G401.6 (cell line): ENCODE measurements at regions not wholly inside any gene's neighbourhood (a gene's known extent, or its start where the extent isn't known, plus 50 kb on each side); places are given as distances from the start of the nearest gene placed in this dataset.
A peak's percentile ranks its signal among the peaks of the same experiment; 100 is the strongest.

Experiments
- FAIRE-seq: peaks from 2 replicates; lab custom pipeline; 2012; peaks lifted over from hg19 to GRCh38; lab: Jason Lieb, UNC

DNA sequence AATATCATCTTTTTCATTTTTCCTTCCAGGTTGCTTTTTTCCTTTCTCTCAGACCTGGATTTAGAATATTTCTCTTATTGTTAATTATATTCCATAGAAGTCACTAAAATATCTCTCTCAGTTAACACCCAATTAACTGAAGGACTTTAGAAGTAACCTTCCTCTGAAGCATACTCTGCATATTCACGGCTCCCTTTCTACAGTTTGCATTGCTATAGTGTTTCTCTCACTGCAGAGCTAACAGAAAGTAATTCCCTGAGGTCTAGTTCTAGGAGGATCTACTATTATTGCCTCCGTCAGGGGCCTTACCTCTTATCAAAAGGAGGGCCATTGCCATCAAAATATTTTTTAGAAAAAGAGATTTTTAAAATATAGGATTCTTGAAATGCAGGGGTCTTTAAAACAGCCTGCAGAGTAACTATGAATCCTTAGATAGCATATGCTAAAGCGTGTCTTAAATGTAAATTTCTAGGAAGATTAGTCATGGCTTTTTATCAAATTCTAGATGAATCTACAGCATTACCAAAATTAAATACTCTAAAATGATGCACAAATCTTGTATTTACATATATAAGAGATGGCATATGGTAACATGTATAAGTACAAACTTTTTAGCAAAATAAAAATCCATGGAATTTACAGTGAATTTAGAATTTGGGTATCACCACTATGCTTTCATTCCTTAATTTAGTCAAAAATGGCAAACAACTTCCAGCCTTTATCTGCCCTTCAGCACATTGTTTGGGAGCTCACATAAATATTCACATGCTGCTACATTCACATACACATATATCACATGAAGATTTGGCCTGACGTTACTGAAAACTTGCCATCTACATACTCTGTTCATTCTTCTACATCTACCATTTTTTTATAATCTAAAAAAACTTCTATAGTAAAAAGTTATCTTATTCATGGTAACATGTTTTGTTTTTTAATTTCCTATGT is 696.8 kb downstream of the OTOL1 start:
- no peak for FAIRE-seq

DNA sequence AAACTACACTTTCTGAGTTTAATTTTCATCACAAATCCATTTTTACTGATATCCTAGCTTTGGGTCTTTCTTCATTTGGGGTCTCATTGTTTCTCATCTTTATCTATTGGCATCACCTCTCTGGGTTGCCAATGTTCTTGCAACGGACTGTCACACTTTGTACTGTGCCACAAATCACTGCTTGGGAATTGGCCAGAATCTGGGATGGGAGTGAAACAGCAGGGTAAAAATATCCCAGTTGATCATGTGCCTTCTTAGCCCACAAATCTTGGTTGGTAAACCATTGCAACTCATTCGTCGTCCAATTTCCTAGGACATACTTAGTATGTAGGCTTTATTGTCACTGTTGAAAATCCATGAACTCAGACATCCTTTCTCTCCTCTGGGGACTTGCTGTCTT is 698.5 kb downstream of the OTOL1 start:
- no peak for FAIRE-seq

DNA sequence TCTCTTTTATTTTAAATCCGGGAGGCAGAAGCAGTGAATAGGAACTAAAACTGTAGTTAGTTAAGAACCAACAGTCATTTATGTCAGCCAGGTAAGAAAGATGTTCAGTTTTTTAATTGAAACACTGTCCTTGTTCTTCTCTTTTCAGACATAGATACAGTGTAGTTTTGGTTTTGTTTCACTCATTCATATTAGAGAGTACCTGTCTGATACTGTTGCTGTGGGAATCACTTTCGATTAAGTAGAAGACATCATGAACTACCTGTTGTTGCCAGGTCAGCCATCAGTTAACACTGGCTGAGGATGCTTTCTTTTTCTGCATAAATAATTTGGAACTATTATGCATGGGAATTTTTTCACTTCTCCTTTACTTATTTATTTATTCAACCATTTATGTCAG is 700.4 kb downstream of the OTOL1 start:
- FAIRE-seq = no peak

DNA sequence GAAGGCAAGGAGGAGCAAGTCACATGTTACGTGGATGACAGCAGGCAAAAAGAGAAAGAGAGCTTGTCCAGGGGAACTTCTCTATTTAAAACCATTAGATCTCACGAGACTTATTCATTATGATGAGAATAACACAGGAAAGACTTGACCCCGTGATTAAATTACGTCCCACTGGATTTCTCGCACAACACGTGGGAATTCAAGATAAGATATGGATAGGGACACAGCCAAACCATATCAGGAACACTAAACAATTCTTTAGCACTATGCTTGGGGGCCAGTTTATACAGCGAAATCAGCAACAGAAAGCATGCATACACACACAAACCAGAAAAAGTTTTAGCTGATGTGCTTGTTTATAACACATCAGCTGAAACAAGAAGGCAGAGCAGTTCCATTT is 704.2 kb downstream of the OTOL1 start:
- FAIRE-seq = no peak

DNA sequence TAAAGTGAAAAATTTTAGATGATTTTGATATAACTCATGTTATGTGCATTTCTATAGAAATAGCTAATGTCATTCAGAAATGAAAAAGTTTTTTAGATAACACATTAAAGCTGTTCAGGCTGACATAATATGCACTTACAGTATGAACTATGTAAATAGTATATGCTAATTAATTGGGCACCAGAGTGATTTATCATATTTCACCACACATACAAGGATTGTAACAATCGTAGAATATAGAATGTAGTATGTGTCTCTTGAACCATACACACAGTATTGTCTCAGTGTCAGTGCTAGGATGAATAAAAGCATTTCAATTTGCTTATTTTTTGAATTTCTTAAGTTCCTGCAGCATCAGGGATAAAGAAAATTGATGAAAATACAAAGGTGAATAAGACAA is 710.0 kb downstream of the OTOL1 start:
- FAIRE-seq = no peak

DNA sequence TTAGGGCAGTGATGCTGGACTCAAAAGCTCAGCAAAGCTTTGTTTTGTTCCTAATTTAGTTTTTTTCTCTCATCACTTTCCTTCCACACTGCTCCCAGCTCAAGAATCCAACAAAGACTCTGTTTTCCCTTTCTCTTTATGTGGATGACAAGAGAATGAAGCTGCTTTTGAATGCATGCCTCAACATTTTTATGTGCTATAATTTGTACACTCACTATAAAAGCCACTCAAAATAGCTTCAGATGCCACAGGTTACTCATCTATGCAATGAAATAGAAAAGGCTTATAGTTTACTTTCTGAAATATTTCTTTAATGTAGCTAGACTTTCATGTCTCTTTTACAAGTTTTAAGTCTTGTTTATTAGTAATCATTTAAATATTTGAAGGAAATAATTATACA is 714.9 kb downstream of the OTOL1 start:
- no peak for FAIRE-seq

DNA sequence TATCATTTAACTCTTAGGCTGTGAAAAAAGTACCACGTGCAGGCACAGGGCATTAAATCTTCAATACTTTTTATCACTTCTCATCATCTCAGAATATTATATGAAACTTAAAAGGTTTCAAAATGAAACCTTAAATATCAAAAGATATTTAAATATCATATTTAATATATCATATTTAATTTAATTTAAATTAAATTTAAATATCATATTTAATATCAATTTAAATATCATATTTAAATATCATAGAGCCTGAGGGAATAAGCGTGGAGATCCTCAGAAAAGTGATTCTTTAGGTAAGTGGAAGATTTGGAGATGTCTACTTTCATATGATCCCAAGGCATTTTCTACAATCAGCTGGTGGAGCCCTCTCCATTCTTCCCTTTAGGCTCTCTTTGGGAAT is 716.6 kb downstream of the OTOL1 start:
- FAIRE-seq = peak; percentile 63

DNA sequence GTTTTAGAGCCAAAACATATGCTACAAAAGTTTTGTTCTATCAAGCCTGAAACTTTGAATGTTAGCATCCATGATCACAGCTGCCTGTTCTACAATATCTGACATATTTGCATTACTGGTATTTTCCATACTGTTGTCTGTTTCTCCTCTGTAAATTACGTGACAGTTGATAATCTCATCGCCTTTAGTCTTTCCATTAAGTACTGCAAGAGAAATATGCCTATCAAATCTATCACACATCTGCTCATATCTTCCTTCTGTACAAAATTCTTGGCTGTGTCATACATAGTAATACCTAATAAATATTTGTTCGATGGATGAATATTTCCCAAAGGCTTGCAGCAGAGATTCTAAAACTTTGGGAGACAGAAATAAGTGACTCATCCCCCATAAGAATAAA is 717.3 kb downstream of the OTOL1 start:
- FAIRE-seq = no peak

DNA sequence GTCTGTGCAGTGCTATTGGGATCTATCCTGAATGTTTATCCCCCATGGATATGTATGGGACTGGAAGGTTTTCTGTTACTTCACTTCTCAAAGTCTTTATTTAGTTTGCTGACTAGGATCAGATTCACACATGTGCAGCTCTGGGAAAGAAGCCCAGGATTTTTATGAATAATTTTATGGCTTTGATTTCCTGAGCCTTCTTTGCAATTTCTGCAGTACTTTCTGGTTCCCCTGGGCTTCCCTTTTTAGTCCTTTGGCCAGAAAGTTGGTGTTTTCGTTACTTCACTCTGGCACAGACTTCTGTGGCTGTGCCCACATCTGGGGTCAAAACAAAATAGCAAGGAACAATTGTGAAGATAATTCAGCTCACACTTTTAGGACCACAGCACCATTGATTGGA is 721.0 kb downstream of the OTOL1 start:
- no peak for FAIRE-seq

DNA sequence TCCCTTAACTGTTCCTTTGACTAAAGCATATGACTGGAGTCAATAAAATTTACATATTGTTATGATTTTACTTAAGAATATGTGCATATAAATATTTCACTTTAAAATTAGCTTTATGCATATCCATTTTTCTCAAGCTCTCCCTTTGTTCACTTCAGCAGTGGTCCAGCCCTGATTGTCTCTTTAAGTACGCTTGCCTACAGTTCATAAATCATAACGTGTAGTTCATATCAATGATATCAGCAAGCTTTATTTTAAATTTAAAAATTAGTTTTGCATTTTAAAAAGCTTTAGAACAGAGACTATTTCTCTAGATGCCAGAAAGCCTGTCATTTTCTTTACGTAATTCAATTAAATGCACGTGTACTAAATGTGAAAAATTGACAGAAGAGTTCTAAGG is 721.9 kb downstream of the OTOL1 start:
- FAIRE-seq = no peak

DNA sequence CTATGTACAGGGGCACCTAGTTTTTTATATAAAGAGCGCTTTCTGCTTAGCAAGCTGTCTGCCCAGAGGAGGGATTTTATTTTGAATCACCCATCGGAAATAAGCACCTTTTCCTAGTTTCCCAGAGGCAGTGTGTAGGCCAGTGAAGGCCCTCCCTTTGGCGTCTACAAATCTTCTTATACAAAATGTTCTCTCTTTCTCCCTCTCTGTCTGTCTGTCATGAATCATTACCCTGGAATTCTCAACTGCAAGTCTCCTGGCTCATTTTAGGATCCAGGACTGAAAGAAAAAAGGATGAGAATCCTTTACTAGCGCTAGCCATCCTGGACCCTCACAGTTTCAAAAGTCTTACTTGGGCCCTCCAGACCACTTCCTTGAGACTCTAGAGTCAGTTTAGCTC is 728.1 kb downstream of the OTOL1 start:
- no peak for FAIRE-seq

DNA sequence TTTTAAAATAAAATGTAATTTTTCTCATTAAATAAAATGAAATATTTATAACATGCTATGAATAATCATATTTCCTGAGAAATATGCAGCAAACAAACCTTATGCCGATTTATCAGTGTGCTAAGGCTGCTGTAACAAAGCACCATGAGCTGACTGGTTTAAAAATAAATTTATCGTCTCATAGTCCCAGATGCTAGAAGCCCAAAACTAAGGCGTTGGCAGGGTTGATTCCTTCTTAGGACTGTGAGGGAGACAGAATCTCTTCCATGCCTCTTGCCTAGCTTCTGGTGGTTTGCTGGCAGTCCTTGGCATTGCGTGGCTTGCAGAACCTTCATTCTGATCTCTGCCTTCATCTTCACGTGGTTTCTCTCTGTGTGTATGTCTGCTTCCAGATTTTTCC is 740.3 kb downstream of the OTOL1 start:
- no peak for FAIRE-seq

DNA sequence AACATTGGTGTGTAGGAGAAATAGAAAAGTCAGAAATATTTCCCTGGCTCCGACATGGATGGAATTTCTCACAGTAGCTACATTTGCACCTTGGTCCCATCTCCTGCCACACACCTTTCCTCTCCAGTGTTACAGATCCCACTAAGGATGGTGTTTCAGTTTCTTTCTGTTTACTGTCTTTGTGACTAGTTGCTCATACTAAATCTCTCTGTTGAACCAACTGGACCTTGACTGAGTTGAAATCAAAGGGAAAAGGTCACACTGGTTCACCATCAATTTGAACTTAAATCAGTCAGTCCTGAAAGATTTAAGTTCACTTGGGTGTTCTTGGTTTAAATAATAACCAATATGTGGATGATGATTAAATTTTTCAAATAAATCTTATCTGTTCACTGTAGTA is 754.2 kb downstream of the OTOL1 start:
- FAIRE-seq = no peak

DNA sequence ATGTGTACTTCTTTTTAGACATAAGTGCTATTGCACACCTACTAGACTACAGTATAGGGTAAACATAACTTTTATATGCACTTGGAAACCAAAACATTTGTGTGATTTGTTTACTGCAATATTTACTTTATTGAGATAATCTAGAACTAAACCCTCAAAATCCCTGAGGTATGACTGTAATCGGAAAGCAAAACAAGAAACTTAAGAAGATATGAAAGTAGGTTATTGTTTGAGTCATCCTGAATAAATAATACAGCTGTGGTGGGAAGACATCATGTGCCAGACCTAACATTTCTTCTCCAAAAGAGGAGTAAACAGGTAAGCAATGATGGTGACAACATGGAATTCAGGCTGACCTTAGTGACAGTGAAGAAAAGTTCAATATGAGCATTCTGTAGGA is 765.5 kb downstream of the OTOL1 start:
- no peak for FAIRE-seq

DNA sequence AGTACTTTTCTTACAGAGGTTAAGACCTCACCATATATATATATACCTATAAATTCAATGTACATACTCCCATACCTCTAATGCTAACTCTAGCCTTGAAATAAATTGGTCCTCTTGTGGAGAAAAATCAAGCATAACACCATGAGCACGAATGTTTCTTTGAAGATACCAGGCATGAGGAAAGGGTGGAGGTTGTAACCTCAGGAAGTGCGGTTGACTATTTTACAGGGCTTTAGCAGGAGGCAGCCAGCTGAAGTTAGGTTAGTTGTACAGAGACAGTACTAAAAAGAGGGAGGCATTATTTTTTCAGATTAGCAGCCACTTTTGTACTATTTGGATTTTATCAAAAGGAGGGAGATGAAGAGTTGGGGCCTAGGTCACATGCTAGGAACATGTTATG is 767.0 kb downstream of the OTOL1 start:
- FAIRE-seq = no peak

DNA sequence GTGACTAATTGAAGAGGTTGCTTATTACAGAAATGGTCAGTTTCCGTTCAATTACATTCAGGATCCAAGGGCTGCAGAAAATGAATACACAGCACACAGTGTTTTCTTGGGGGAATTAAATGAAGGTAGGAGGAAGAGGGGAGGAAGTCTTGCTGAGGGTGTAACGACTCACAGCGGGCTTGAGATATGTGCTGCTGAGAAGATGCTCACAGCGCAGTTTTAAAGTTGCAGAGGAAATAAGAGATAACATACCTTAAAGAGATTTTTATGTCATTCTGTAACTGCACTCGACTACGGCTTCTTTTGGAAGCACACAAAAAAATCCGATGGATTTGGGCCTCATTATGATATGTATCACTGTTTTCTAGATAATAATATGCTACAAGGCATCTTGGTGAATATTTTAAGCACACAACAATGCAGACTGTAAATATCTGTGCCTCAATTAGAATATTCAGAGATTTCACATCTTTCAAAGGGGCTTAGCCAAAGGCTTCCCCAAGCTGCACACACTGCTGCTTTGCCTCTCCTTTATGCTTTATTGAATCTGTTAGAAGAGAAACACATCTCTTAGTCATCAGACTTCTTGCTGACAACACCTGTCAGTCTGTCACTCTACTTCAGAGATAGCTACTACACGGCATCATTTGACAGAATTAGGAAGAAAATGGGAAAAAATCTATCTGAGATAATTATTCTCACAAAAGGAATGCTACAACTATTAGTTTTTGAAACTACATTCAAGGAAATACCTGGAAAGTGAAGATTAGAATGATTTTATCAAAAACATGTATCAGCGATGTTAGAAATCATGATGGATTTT is 773.2 kb downstream of the OTOL1 start:
- no peak for FAIRE-seq

DNA sequence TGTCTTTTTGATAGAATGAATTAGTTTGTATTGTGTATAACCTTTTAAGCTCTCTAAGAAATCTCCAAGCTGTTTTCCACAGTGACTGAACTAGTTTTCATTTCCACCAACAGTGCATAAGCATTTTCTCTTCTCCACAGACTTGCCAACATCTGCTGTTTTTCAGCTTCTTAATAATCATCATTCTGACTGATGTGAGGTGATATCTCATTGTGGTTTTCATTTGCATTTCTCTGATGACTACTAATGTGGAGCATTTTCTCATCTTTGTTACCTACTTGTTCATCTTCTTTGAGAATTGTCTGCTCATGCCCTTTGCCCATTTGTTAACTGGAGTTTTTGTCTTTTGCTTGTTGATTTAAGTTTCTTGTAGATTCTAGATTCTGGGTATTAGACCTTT is 777.5 kb downstream of the OTOL1 start:
- FAIRE-seq = no peak

DNA sequence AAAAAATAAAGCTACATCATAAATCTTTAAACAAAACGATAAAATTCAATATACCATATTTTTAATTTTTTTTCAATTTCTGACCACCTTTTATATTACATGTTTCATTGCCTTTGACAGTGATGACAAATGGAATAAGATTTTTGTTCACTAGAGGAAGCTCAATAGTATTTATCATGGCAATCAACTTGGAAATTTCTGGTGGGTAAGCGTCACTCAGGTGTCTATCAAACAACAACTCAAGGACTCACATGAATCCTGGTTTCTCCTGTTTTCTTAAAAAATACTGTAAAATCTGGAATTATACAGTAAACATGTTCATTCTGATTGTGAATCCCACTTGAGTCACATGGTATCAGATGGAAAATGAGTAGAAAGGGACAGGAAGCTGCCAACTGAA is 782.2 kb downstream of the OTOL1 start:
- no peak for FAIRE-seq

DNA sequence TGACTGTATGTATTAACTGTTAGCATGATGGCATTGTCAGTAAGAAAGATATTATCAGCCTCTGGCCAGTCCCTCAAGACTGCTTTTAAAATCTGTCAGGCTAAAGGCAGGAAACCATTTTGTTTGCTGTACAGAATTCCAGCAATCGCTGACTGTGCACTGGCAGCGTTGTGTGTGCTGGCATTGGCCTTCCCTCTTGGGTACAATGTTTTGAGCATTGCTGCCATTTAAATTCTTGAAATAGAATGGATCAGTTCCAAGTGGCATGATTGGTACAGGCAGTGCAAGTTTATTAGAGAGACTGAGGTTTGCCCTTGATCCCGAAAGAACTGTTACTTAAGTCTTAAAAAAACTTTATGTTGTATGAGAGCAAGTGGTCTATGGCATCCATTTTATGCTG is 788.7 kb downstream of the OTOL1 start:
- no peak for FAIRE-seq

DNA sequence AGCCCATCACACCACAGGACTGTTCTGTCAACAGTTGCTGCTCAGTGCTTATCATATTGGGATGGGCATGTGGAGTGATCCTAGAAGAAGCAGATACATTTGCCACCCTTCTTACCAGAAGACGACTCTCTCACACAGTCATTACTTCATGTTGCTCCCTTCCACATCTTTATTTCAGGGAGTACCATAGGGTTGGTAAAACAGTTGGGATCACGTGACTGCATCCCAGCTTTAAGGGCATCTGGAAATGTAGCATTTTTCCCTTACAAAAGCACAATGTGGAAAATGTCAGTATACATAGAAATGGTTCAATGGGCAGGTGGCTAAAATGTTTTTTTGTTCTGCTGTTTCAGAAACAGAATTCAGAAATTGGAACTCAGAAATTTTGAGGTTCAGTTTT is 791.0 kb downstream of the OTOL1 start:
- no peak for FAIRE-seq

DNA sequence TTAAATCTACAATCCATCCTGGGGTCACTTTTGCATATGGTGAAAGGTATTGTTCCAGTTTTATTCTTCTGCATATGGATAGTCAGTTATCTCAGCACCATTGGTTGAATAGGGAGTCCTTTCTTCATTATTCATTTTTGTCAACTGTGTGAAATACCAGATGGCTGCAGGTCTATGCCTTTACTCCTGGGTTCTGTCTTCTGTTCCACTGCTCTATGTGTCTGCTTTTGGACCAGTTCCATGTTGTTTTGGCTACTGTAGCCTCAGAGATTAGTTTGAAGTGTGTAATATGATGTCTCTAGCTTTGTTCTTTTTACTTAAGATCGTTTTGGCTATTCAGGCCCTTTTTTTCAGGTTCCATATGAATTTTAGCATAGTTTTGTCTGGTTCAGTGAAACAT is 795.8 kb downstream of the OTOL1 start:
- FAIRE-seq = no peak

DNA sequence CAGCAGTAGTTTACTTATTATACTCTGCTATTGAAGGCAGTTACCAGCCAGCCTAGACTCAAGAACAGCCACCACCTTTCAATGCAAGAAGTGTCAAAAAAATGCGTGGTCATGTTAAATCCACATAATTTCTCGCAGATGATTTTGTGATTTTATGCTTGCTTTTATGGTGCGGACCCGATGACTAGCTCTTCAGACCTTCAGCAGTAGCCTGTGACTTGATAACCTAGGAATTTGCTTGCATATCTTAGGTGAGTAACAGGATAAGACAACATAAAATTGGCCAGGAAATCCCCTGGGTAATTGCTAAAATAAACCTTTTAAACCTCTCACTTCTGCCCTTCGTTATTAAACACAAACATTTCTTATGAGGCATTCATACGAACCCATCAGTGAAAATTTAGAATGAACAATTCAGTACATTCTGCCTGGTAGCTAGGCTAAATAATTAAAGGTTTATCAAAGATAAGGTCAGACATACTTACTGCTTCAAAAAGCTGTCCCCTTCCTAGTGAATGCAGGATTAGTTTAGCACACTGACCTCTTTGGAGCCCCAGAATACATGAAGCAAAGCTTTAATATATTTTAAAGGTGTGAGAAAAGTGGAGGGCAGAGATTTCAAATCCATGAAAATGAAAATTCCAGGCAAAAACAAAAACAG is 798.8 kb downstream of the OTOL1 start:
- FAIRE-seq = no peak

DNA sequence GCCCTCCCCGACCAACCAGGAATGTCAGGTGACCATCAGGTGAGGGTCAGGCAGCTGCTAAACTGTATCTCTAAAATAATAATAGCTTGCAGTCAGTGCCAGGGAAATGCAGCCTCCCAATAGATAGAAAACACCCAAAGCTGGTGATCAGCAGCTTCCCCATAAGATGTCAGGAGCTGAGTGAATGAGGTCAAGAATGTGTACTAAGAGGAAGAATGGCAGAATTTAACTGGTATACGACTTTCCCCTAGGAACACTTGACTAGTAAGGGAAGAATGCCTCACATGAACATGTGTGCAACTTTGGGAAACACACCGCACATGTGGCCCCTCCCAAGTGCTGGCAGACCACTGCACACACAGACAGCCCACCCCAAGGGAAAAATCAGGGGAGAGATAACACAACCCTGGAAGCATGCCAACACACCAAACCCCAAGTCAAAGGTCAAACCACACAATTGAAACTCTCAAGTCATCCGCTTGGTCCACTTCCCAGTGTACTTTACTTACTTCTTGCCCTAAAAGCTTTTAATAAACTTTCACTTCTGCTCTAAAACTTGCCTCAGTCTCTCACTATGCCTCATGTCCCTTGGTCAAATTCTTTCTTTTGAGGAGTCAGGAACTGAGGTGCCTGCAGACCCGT is 806.5 kb downstream of the OTOL1 start:
- FAIRE-seq = no peak
